GM12892 (cell line): ENCODE measurements at regions not wholly inside any gene's neighbourhood (a gene's known extent, or its start where the extent isn't known, plus 50 kb on each side); places are given as distances from the start of the nearest gene placed in this dataset.

ENCODE experiments used
- POLR2A ChIP-seq: IDR thresholded peaks from 2 replicates; pipeline ENCODE4 v1.6.1; 2011; ENCODE audit warnings: low read depth, low read length, control low read depth
- TAF1 ChIP-seq: IDR thresholded peaks from 2 replicates; pipeline ENCODE4 v1.6.1; 2011; ENCODE audit warnings: low read depth, mild to moderate bottlenecking, control low read depth, low read length, borderline replicate concordance

DNA sequence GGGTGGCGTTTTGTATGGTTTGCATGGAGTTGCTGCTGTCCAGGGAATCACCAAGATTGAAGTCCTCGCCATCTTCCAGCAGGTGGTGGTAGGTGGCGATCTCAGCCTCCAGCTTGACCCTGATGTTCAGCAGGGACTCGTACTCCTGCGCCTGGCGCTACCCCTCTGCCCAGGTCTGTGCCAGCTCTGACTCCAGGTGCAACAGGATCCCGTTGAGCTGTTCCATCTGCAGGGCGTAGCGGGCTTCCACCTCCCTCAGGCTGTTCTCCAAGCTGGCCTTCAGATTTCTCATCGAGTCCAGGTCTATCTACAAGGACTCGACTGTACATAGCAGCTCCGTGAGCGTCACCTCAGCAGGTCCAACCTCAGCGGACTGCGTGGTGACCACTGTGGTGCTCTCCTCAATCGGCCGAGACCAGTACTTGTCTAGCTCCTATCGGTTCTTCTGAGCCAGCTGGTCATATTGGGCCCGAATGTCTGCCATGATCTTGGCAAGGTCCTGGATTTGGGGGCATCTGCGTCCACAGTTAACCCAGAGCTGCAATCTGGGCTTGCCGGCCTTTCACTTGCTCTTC lies 1584.8 kb upstream of the ACO1 start:
- no peak for TF ChIP-seq TAF1
- no peak for TF ChIP-seq POLR2A
